Amniotic epithelial cell (primary cell): ENCODE measurements at regions not wholly inside any gene's neighbourhood (a gene's known extent, or its start where the extent isn't known, plus 50 kb on each side); places are given as distances from the start of the nearest gene placed in this dataset.
A peak's percentile ranks its signal among the peaks of the same experiment; 100 is the strongest.

ENCODE experiments used
- DNase-seq: peaks from one replicate; pipeline ENCODE4 v3.0.0-alpha.2; 2010; ENCODE audit warnings: low read depth

- no peak for DNase-seq
Observed at GRCh38 chr6:87995461-87995860, 52.2 kb upstream of the SPACA1 start.

GRCh38 chr6:87993356-87993755 is 54.3 kb upstream of the SPACA1 start:
- DNase-seq: no peak

GRCh38 chr6:87990871-87991270 is 56.8 kb upstream of the SPACA1 start:
- no peak for DNase-seq

GRCh38 chr6:87982134-87982533 is 65.5 kb upstream of the SPACA1 start:
- no peak for DNase-seq

GRCh38 chr6:87979737-87980136 is 67.9 kb upstream of the SPACA1 start:
- no peak for DNase-seq

- no peak for DNase-seq
Observed at GRCh38 chr6:87976616-87977015, 71.0 kb upstream of the SPACA1 start.

GRCh38 chr6:87975561-87975960 is 72.1 kb upstream of the SPACA1 start:
- DNase-seq: no peak

GRCh38 chr6:87972279-87972678 is 75.4 kb upstream of the SPACA1 start:
- DNase-seq: no peak

- peak; percentile 8 for DNase-seq
Observed at GRCh38 chr6:87971605-87972262, 75.9 kb upstream of the SPACA1 start.

- DNase-seq: no peak
Observed at GRCh38 chr6:87968435-87969278, 79.0 kb upstream of the SPACA1 start.

GRCh38 chr6:87965806-87966205 is 81.8 kb upstream of the SPACA1 start:
- DNase-seq: no peak

GRCh38 chr6:87959083-87959482 is 88.6 kb upstream of the SPACA1 start:
- no peak for DNase-seq

- DNase-seq: no peak
Observed at GRCh38 chr6:87951751-87952150, 95.9 kb upstream of the SPACA1 start.

GRCh38 chr6:87950614-87951013 is 97.0 kb upstream of the SPACA1 start:
- no peak for DNase-seq

- DNase-seq: no peak
Observed at GRCh38 chr6:87949194-87949593, 98.4 kb upstream of the SPACA1 start.

- no peak for DNase-seq
Observed at GRCh38 chr6:87946669-87947068, 101.0 kb upstream of the SPACA1 start.

- DNase-seq: no peak
Observed at GRCh38 chr6:87945966-87946365, 101.7 kb upstream of the SPACA1 start.

- no peak for DNase-seq
Observed at GRCh38 chr6:87945181-87945580, 102.5 kb upstream of the SPACA1 start.

GRCh38 chr6:87944541-87944954 is 103.1 kb upstream of the SPACA1 start:
- DNase-seq: peak; percentile 1

GRCh38 chr6:87943191-87943590 is 104.5 kb upstream of the SPACA1 start:
- DNase-seq: no peak

GRCh38 chr6:87941556-87942358 is 105.9 kb upstream of the SPACA1 start:
- no peak for DNase-seq

- no peak for DNase-seq
Observed at GRCh38 chr6:87939776-87940175, 107.9 kb upstream of the SPACA1 start.

GRCh38 chr6:87938287-87938686 is 109.4 kb upstream of the SPACA1 start:
- DNase-seq: no peak
